K562 (cell line): ENCODE measurements at regions not wholly inside any gene's neighbourhood (a gene's known extent, or its start where the extent isn't known, plus 50 kb on each side); places are given as distances from the start of the nearest gene placed in this dataset.

ENCODE experiments used
- ATAC-seq: fragments of 200-7000 bp; cut with Tn5 transposase; 3 replicates; pipeline ENCODE4 v1.9.1; 2020; ENCODE audit warnings: moderate library complexity
- BruUV-seq: library from RNA; stranded (reverse); fragments of 400-500 nt; replicated peaks from 2 replicates; lab custom pipeline; 2021; lab: Mats Ljungman, UMichigan
- CTCF ChIA-PET: fragments of 300-600 bp; formaldehyde crosslinking; extraction: SDS; loops from one replicate; lab custom pipeline; 2021; ENCODE audit warnings: low intra/inter-chr PET ratio; lab: Yijun Ruan, JAX
- POLR2A ChIA-PET: fragments of 300-600, 350-650 bp; sonication (Branson Sonifier 250); formaldehyde crosslinking; extraction: SDS; loops from one replicate; lab custom pipeline; 2021; ENCODE audit warnings: antibody characterized with exemption, inconsistent platforms; lab: Yijun Ruan, JAX
- DNase-seq, 4 experiments: peaks; one replicate each; pipeline versions ENCODE4 v3.0.0 to v3.0.0-alpha.2; 2011 to 2018; ENCODE audit warnings: low spot score in 3 of 4, mixed read lengths in 3 of 4; ENCODE audit errors: extremely low read depth in 1 of 4
- FAIRE-seq: peaks from 2 replicates; lab custom pipeline; 2011; peaks lifted over from hg19 to GRCh38; lab: Jason Lieb, UNC
- H2AFZ ChIP-seq: 2 replicates; pipeline ENCODE4 v1.6.0; 2011; ENCODE audit warnings: low read depth, low read length, control low read depth, inconsistent platforms
- H3K27ac ChIP-seq: fragments of 200-600 bp; 3 replicates; pipeline ENCODE4 v1.8.0; 2011; ENCODE audit warnings: low read depth, mild to moderate bottlenecking, control low read depth, inconsistent platforms, low read length, moderate library complexity, mixed read lengths; ENCODE audit errors: extremely low read depth
- H3K27me3 ChIP-seq, 2 experiments: fragments of 300-600 bp in 1 of 2; 2 replicates in 1 of 2; 3 replicates in 1 of 2; pipeline versions ENCODE4 v1.6.0 to v1.8.0; 2011; ENCODE audit warnings: inconsistent platforms in 2 of 2, low read length in 2 of 2, mild to moderate bottlenecking in 1 of 2, mixed read lengths in 1 of 2, moderate library complexity in 1 of 2; ENCODE audit not compliant: control insufficient read depth in 2 of 2, insufficient read depth in 2 of 2
- H3K36me3 ChIP-seq: fragments of 300-600 bp; 3 replicates; pipeline ENCODE4 v1.8.0; 2011; ENCODE audit warnings: mild to moderate bottlenecking, low read length, inconsistent platforms; ENCODE audit not compliant: control insufficient read depth, insufficient read depth
- H3K4me1 ChIP-seq, 2 experiments: fragments of 200-600 bp in 1 of 2; replicated peaks in 1 of 2; 2 replicates in 1 of 2; 3 replicates in 1 of 2; pipeline versions ENCODE4 v1.5.1 to v1.8.0; 2011; ENCODE audit warnings: inconsistent platforms in 2 of 2, low read length in 2 of 2, mild to moderate bottlenecking in 1 of 2, mixed read lengths in 1 of 2, moderate library complexity in 1 of 2; ENCODE audit not compliant: control insufficient read depth in 2 of 2, insufficient read depth in 2 of 2
- H3K4me2 ChIP-seq: 2 replicates; pipeline ENCODE4 v1.6.1; 2011; ENCODE audit warnings: low read length, control low read depth, inconsistent platforms, mixed read lengths; ENCODE audit not compliant: insufficient read depth
- H3K4me3 ChIP-seq: fragments of 200-600 bp; sonication (generic), shearing (Covaris generic); 2 replicates; pipeline ENCODE4 v1.5.1; 2016; ENCODE audit warnings: control low read depth, inconsistent platforms
- H3K79me2 ChIP-seq: fragments of 200-600 bp; 3 replicates; pipeline ENCODE4 v1.8.0; 2011; ENCODE audit warnings: low read length, inconsistent platforms; ENCODE audit not compliant: control insufficient read depth, insufficient read depth
- H3K9ac ChIP-seq, 2 experiments: 2 replicates each; pipeline versions ENCODE4 v1.6.0 to v1.6.1; 2011; ENCODE audit warnings: low read depth in 2 of 2, low read length in 2 of 2, control low read depth in 1 of 2, inconsistent platforms in 1 of 2, mild to moderate bottlenecking in 1 of 2, mixed read lengths in 1 of 2; ENCODE audit not compliant: insufficient read depth in 1 of 2
- H3K9me1 ChIP-seq: one replicate; pipeline ENCODE4 v1.6.0; 2011; ENCODE audit warnings: inconsistent platforms, mild to moderate bottlenecking, low read length, moderate library complexity; ENCODE audit not compliant: control insufficient read depth, insufficient read depth
- H3K9me3 ChIP-seq: replicated peaks from 2 replicates; pipeline ENCODE4 v1.5.1; 2011; ENCODE audit warnings: low read depth, low read length, inconsistent platforms; ENCODE audit not compliant: control insufficient read depth, insufficient read depth
- H4K20me1 ChIP-seq: replicated peaks from 2 replicates; pipeline ENCODE4 v1.6.1; 2011; ENCODE audit warnings: low read length, inconsistent platforms, mixed read lengths; ENCODE audit not compliant: control insufficient read depth, insufficient read depth
- FOXK2 ChIP-seq, 2 experiments: fragments of 450-650 bp; IDR thresholded peaks in 1 of 2; conservative IDR thresholded peaks in 1 of 2; 2 replicates each; pipeline ENCODE4 v1.6.1; 2016; ENCODE audit warnings: low read depth in 2 of 2, mild to moderate bottlenecking in 1 of 2
- HDAC8 ChIP-seq: fragments of 450-650 bp; IDR thresholded peaks from 2 replicates; pipeline ENCODE4 v1.6.1; 2016; ENCODE audit warnings: mild to moderate bottlenecking, missing genetic modification characterization, moderate library complexity, missing compliant biosample characterization
- KDM2B ChIP-seq: fragments of 250-450 bp; sonication (Bioruptor Pico); IDR thresholded peaks from 2 replicates; pipeline ENCODE4 v1.8.0; 2021; ENCODE audit warnings: mild to moderate bottlenecking, moderate library complexity
- KLF13 ChIP-seq: fragments of 450-650 bp; IDR thresholded peaks from 2 replicates; pipeline ENCODE4 v1.6.1; 2016; ENCODE audit warnings: missing genetic modification characterization, low read depth, mild to moderate bottlenecking, missing compliant biosample characterization, moderate library complexity, borderline replicate concordance
- MBD1 ChIP-seq: fragments of 250-450 bp; sonication (Bioruptor Pico); IDR thresholded peaks from 2 replicates; pipeline ENCODE4 v1.8.0; 2022; ENCODE audit warnings: inconsistent platforms
- PHF20 ChIP-seq: fragments of 450-650 bp; IDR thresholded peaks from 2 replicates; pipeline ENCODE4 v1.6.1; 2018; ENCODE audit not compliant: partially characterized antibody
- PKNOX1 ChIP-seq: fragments of 450-650 bp; IDR thresholded peaks from 2 replicates; pipeline ENCODE4 v1.6.1; 2016
- RBM22 ChIP-seq: fragments of 200-400 bp; formaldehyde crosslinking; IDR thresholded peaks from 2 replicates; pipeline ENCODE4 v1.6.1; 2018; ENCODE audit warnings: low read length, low read depth; ENCODE audit not compliant: poor library complexity, severe bottlenecking
- RFX5 ChIP-seq: IDR thresholded peaks from 2 replicates; pipeline ENCODE4 v1.6.1; 2011; ENCODE audit warnings: low read depth, mild to moderate bottlenecking, improper control_type of control experiment, low read length
- SMARCA4 ChIP-seq: fragments of 450-650 bp; IDR thresholded peaks from 2 replicates; pipeline ENCODE4 v1.6.1; 2016
- TRIM28 ChIP-seq: fragments of 450-650 bp; IDR thresholded peaks from 2 replicates; pipeline ENCODE4 v1.6.1; 2017
- ZBTB26 ChIP-seq: fragments of 450-650 bp; formaldehyde crosslinking; IDR thresholded peaks from 2 replicates; pipeline ENCODE4 v1.4.0; 2022; ENCODE audit warnings: missing genetic modification characterization
- ZFP91 ChIP-seq: sonication (generic); formaldehyde crosslinking; IDR thresholded peaks from 2 replicates; pipeline ENCODE4 v1.8.0; 2022; ENCODE audit warnings: mild to moderate bottlenecking, missing genetic modification reagents
- ZNF408 ChIP-seq: fragments of 250-450 bp; sonication (Bioruptor Pico); IDR thresholded peaks from 2 replicates; pipeline ENCODE4 v1.4.0; 2020; ENCODE audit warnings: low read depth, mild to moderate bottlenecking, moderate library complexity
- ZNF583 ChIP-seq: fragments of 250-450 bp; sonication (Bioruptor Pico); IDR thresholded peaks from 2 replicates; pipeline ENCODE4 v1.4.0; 2020
- ZNF589 ChIP-seq: fragments of 200-800 bp; sonication (Bioruptor generic); IDR thresholded peaks from 2 replicates; pipeline ENCODE4 v1.6.1; 2016; ENCODE audit warnings: low read depth, missing genetic modification characterization, missing compliant biosample characterization
- ZSCAN29 ChIP-seq: fragments of 450-650 bp; IDR thresholded peaks from 2 replicates; pipeline ENCODE4 v1.6.1; 2017
- WGBS: fragments of 100-300 bp; shearing (Covaris generic); methylation state at CpG from one replicate; pipeline ENCODE4 v1.1.6; 2016; ENCODE audit warnings: low coverage, mixed read lengths; ENCODE audit not compliant: insufficient coverage; ENCODE audit errors: missing lambda C conversion rate; 5-methylcytosine and 5-hydroxymethylcytosine counted together
- in situ Hi-C: fragments of 300-500 bp; cut with MboI; formaldehyde crosslinking; loops from 4 replicates; pipeline ENCODE4 v1.15.0; 2018; ENCODE audit warnings: inconsistent platforms, mixed read lengths
- intact Hi-C: fragments of 100-400 bp; cut with micrococcal nuclease; formaldehyde crosslinking; loops from 2 replicates; pipeline ENCODE4 v1.14.2; 2022

- Histone ChIP-seq H3K79me2 (no peaks in the 10 kb centered on the region), H3K9ac (no peak overlapping the region), H3K4me2 (no peak overlapping the region), H3K4me1 (no peaks in the 10 kb centered on the region), H4K20me1 (no peaks in the 10 kb centered on the region), H3K9me3 (no peaks in the 10 kb centered on the region), H3K36me3 (no peaks in the 10 kb centered on the region), H3K27me3 (no peaks in the 10 kb centered on the region), H3K4me3 (no peak overlapping the region), H3K9me1 (no peaks in the 10 kb centered on the region), H3K27ac (no peak overlapping the region), H2AFZ (no peak overlapping the region)
- in situ Hi-C loops = no loop called here
- CTCF ChIA-PET = no interaction called here
- WGBS = 0% methylated on average over 3 of the region's 3 CpGs
- POLR2A ChIA-PET = no interaction called here
- DNase-seq (no peak), FAIRE-seq (no peak), ATAC-seq (no peak)
- BruUV-seq = no TSS peak
- intact Hi-C loops = no loop called here
- TF ChIP-seq PHF20 = no peak
- no peak for TF ChIP-seq ZFP91
- no peak for TF ChIP-seq RBM22
- TF ChIP-seq KDM2B (CRISPR knock-in tag) = no peak
- no peak for TF ChIP-seq ZBTB26
- no peak for TF ChIP-seq ZNF589 (CRISPR knock-in tag)
- no peak for TF ChIP-seq TRIM28
- TF ChIP-seq PKNOX1 = no peak
- no peak for TF ChIP-seq ZNF408 (CRISPR knock-in tag)
- no peak for TF ChIP-seq KLF13
- TF ChIP-seq ZNF583 (CRISPR knock-in tag) = no peak
- no peak for TF ChIP-seq SMARCA4
- TF ChIP-seq ZSCAN29 = no peak
- TF ChIP-seq FOXK2 (conservative IDR thresholded peaks at IDR 0.05 in 1 of 2, IDR thresholded peaks at IDR 0.05 in 1 of 2; ENCODE audit: low read depth in 2 of 2) = no peak
- TF ChIP-seq RFX5 = no peak
- TF ChIP-seq HDAC8 (tag) = no peak
- no peak for TF ChIP-seq MBD1 (CRISPR knock-in tag)
Observed at GRCh38 chr20:10925767-10926166, 252.0 kb upstream of the JAG1 start.
